Esophagus muscularis mucosa (tissue), 4 donors: ENCODE measurements at regions not wholly inside any gene's neighbourhood (a gene's known extent, or its start where the extent isn't known, plus 50 kb on each side); places are given as distances from the start of the nearest gene placed in this dataset.
"Not testable (repeated sequence)": the region's sequence is repeated elsewhere in the genome, so short reads cannot be mapped to it uniquely, and the experiment has no call there.

Experiments used
- DNase-seq: peaks from one replicate; pipeline ENCODE4 v3.0.0-alpha.2; 2017; ENCODE audit errors: extremely low spot score
- H3K27ac ChIP-seq, 4 donors: fragments of 200-600 bp; sonication (generic); replicated peaks in 1 of 4; 1 replicate in 3 of 4; 2 replicates in 1 of 4; pipeline ENCODE4 v1.5.1; 2016 to 2019; ENCODE audit warnings: mild to moderate bottlenecking in 1 of 4
- H3K27me3 ChIP-seq, 4 donors: fragments of 200-600 bp; sonication (generic); one replicate each; pipeline versions ENCODE4 v1.5.1 to v1.6.0; 2016 to 2019
- H3K36me3 ChIP-seq, 4 donors: fragments of 200-600 bp; sonication (generic); one replicate each; pipeline ENCODE4 v1.5.1; 2016 to 2019
- H3K4me1 ChIP-seq, 4 donors: fragments of 200-600 bp; sonication (generic); one replicate each; pipeline ENCODE4 v1.5.1; 2016 to 2019
- H3K4me3 ChIP-seq, 4 donors: fragments of 200-600 bp; sonication (generic); 1 replicate in 2 of 4; 2 replicates in 2 of 4; pipeline ENCODE4 v1.5.1; 2016 to 2019; ENCODE audit warnings: mild to moderate bottlenecking in 4 of 4, moderate library complexity in 1 of 4
- H3K9me3 ChIP-seq, 4 donors: fragments of 200-600 bp; sonication (generic); 1 replicate in 3 of 4; 2 replicates in 1 of 4; pipeline ENCODE4 v1.5.1; 2016 to 2019
- CTCF ChIP-seq, 3 experiments: fragments of 200-600 bp in 2 of 3; fragments of 450-650 bp in 1 of 3; sonication (generic) in 2 of 3; IDR thresholded peaks; one replicate each; pipeline ENCODE4 v1.5.1; 2017 to 2019; ENCODE audit warnings: antibody characterized with exemption in 3 of 3, mild to moderate bottlenecking in 2 of 3, moderate library complexity in 1 of 3
- EP300 ChIP-seq: sonication (generic); formaldehyde crosslinking; IDR thresholded peaks from one replicate; pipeline ENCODE4 v1.6.1; 2017; ENCODE audit warnings: antibody characterized with exemption
- POLR2A ChIP-seq: fragments of 450-650 bp; IDR thresholded peaks from one replicate; pipeline ENCODE4 v1.6.1; 2017; ENCODE audit warnings: antibody characterized with exemption, moderate library complexity, mild to moderate bottlenecking, low read depth
- POLR2AphosphoS5 ChIP-seq, 2 donors: sonication (generic); formaldehyde crosslinking; IDR thresholded peaks; one replicate each; pipeline ENCODE4 v1.6.1; 2017; ENCODE audit warnings: antibody characterized with exemption in 2 of 2
- WGBS: methylation state at CpG from one replicate; pipeline ENCODE4 v1.1.5; 2018; 5-methylcytosine and 5-hydroxymethylcytosine counted together
- intact Hi-C: fragments of 100-400 bp; cut with DNase I; formaldehyde crosslinking; loops from one replicate; pipeline ENCODE4 v1.15.1; 2023

GRCh38 chr5:130908186-130908585 is 256.9 kb downstream of the HINT1 start:
- H3K27me3 ChIP-seq, result no peaks in the 10 kb centered on the region
- H3K4me3 ChIP-seq, result no peak overlapping the region
- 83% methylated on average over 3 of the region's 3 CpGs for WGBS
- H3K9me3 ChIP-seq, result peaks cover 0 to 6% (median 0%) of the 10 kb centered on the region in 4 donors
- no peaks in the 10 kb centered on the region for H3K36me3 ChIP-seq
- H3K27ac ChIP-seq, result no peak overlapping the region
- TF ChIP-seq CTCF (IDR thresholded peaks at IDR 0.05) (no peak), EP300 (no peak)
- intact Hi-C loops, result no loop called here
- no peak for DNase-seq
- H3K4me1 ChIP-seq, result no peaks in the 10 kb centered on the region

DNA sequence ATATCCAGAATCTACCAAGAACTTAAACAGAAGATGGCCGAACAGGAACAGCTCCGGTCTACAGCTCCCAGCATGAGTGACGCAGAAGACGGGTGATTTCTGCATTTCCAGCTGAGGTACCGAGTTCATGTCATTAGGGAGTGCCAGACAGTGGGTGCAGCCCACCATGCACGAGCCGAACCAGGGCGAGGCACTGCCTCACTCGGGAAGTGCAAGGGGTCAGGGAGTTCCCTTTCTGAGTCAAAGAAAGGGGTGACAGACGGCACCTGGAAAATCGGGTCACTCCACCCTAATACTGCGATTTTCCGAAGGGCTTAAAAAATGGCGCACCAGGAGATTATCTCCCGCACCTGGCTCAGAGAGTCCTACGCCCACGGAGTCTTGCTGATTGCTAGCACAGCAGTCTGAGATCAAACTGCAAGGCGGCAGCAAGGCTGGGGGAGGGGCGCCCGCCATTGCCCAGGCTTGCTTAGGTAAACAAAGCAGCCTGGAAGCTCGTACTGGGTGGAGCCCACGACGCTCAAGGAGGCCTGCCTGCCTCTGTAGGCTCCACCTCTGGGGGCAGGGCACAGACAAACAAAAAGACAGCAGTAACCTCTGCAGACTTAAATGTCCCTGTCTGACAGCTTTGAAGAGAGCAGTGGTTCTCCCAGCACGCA is 267.4 kb downstream of the HINT1 start:
- intact Hi-C loops, H3K9me3 ChIP-seq, H3K27me3 ChIP-seq, H3K4me3 ChIP-seq, H3K27ac ChIP-seq, H3K4me1 ChIP-seq, H3K36me3 ChIP-seq, DNase-seq: not testable (repeated sequence)
- WGBS, result 78% methylated on average over 23 of the region's 24 CpGs

GRCh38 chr5:130897181-130897536 is 267.9 kb downstream of the HINT1 start:
- not testable (repeated sequence) for H3K4me3 ChIP-seq, DNase-seq

DNA sequence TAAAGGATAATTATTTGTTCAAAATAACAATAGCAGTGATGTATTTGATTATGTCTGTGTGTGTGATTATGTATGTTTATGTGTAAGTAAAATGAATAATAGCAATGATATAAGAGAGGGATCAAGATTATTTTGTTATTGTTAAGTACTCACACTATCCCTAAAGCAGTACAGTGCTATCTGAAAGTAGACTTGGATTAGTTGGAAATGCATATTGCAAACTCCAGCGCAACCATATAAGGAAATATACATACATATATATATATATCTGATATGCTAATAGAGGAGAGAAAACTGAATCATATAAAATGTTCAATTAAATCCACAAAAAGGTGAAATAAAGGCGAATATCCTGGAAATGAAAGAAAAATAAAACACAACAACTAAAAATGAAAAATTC is 268.4 kb downstream of the HINT1 start:
- Histone ChIP-seq H3K27ac (no peak overlapping the region), H3K9me3 (peaks cover 0 to 3% (median 0%) of the 10 kb centered on the region in 4 donors), H3K36me3 (no peaks in the 10 kb centered on the region), H3K4me3 (no peak overlapping the region), H3K4me1 (no peaks in the 10 kb centered on the region), H3K27me3 (no peaks in the 10 kb centered on the region)
- 89% methylated on average over 2 of the region's 2 CpGs for WGBS
- TF ChIP-seq CTCF (IDR thresholded peaks at IDR 0.05) (no peak), POLR2AphosphoS5 (IDR thresholded peaks at IDR 0.05) (no peak), POLR2A (no peak), EP300 (no peak)
- DNase-seq, result no peak
- intact Hi-C loops, result no loop called here

More at GRCh38 chr5:130897181-130897536, 267.9 kb downstream of the HINT1 start:
- H3K27me3 ChIP-seq, H3K4me1 ChIP-seq, intact Hi-C loops, H3K36me3 ChIP-seq, H3K9me3 ChIP-seq, H3K27ac ChIP-seq: not testable (repeated sequence)
- 84% methylated on average over 2 of the region's 2 CpGs for WGBS

DNA sequence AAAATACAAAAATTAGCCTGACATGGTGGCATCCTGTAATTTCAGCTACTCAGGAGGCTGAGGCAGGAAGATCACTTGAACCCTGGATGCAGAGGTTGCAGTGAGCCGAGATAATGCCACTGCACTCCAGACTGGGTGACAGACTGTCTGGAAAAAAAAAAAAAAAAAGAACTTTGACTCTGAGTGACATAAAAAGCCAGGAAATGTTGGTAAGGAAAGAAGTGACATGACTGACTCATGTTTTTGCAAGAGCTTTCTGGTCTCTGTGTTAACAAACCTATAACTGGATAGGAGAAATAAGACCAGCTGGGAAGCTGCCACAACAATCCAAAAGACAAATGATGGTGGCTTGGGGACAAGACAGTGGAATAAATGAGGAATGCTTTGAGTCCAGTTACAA is 272.1 kb downstream of the HINT1 start:
- H3K27ac ChIP-seq, result no peak overlapping the region
- H3K27me3 ChIP-seq, result no peaks in the 10 kb centered on the region
- 67% methylated on average over 1 of the region's 1 CpG for WGBS
- TF ChIP-seq POLR2A (no peak), POLR2AphosphoS5 (IDR thresholded peaks at IDR 0.05) (no peak)
- H3K36me3 ChIP-seq, result no peaks in the 10 kb centered on the region
- intact Hi-C loops, result no loop called here
- no peaks in the 10 kb centered on the region for H3K4me1 ChIP-seq
- no peak overlapping the region for H3K4me3 ChIP-seq
- H3K9me3 ChIP-seq, result peaks cover 0 to 3% (median 0%) of the 10 kb centered on the region in 4 donors
- DNase-seq, result no peak

- H3K27me3 ChIP-seq, result no peaks in the 10 kb centered on the region
- intact Hi-C loops, result no loop called here
- H3K4me1 ChIP-seq, result no peaks in the 10 kb centered on the region
- WGBS, result 97% methylated on average over 2 of the region's 2 CpGs
- H3K27ac ChIP-seq, result no peak overlapping the region
- TF ChIP-seq CTCF (IDR thresholded peaks at IDR 0.05) (no peak), POLR2A (no peak)
- DNase-seq, result no peak
- H3K36me3 ChIP-seq, result no peaks in the 10 kb centered on the region
- no peaks in the 10 kb centered on the region for H3K9me3 ChIP-seq
- H3K4me3 ChIP-seq, result no peak overlapping the region
Measured at GRCh38 chr5:130890610-130891009, 274.4 kb downstream of the HINT1 start.
